GM18867 (cell line): ENCODE measurements at regions not wholly inside any gene's neighbourhood (a gene's known extent, or its start where the extent isn't known, plus 50 kb on each side); places are given as distances from the start of the nearest gene placed in this dataset.

ENCODE experiments used
- ATAC-seq: cut with Tn5 transposase; IDR thresholded peaks from one replicate; pipeline ENCODE4 v1.9.1; 2021; ENCODE audit warnings: mild to moderate bottlenecking, moderate library complexity; ENCODE audit not compliant: unreplicated experiment

DNA sequence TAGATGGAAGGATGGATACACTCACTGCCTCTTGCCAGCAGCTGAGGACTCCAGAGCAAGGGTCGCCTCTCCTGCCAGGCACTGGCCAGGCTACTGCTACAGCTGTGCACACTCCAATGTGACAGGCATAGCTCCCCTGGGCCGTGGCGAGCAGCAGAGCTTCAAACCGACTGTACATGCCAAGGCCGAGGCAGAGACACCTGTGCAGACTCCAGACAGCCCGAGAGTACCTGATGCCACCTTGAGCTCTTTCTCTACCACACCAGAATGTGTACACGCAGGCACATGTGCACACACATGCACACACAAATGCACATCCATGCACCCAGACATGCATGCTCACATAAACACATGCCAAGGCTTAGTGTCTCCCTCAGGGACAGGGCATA, 508.3 kb upstream of the MYT1L start:
- ATAC-seq = no peak

DNA sequence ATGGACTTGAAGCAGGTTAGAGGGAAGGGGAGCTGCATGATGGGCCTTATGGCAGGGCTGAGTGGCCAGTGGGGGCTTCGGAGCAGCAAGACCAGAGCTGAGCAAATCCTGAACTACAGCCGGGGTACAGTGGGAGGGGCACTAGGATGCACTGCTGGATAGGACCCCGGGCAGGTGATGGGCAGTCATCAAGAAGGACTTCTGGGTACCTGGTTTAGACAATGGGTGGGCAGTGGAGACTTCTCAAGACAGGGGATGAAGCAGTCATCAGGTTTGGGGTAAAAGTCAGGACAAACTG, 507.4 kb upstream of the MYT1L start:
- ATAC-seq = no peak

DNA sequence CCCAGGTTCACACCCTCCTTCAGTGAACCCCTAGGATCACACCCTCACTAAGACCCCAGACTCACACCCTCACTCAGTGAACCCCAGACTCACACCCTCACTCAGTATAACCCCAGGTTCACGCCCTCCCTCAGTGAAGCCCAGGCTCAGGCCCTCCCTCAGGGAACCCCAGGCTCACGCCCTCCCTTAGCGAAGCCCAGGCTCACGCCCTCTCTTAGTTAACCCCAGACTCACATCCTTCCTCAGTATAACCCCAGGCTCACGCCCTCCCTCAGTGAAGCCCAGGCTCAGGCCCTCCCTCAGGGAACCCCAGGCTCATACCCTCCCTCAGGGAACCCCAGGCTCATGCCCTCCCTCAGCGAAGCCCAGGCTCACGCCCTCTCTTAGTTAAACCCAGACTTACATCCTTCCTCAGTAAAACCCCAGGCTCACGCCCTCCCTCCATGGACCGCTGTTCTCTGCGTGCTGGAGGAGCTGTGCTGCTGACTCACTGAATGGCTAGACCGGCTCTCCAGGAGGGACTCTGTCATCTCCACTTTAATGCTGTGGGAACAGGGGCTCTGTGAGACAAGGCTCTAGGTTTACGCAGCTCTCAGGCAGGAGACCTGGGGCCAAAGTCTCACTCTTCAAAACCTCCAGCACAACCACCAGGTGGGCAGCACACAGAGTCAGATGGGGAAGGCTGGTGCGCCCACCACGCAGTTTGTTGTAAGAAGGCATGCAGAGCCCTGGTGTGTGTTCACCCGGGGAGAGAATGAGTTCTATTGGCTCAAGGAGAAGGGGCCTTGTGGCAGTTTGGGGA, 506.9 kb upstream of the MYT1L start:
- ATAC-seq = no peak

DNA sequence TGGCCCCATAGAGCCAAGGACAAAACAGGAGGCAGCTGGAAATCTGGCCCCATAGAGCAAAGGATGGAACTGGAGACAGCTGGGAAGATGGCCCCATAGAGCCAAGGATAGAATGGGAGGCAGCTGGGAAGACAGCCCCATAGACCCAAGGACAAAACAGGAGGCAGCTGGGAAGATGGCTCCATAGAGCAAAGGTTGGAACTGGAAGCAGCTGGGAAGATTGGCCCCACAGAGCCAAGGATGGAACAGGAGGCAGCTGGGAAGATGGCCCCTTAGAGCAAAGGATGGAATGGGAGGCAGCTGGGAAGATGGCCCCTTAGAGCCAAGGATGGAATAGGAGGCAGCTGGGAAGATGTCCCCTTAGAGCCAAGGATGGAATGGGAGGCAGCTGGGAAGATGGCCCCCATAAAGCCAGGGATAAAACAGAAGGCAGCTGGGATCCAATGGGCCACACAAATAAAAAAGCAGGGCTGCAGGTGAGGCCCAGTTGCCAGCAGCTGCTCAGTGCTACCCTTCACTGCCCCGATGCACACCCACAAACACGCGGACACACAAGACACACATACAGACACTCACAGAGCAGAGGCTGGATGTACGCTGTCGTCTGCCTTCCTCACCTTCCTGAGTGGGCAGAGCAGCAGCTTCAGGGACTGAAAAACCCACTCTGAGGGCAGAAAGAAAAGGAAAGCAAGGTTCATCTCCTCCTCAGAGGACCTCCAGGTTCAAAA, 505.4 kb upstream of the MYT1L start:
- no peak for ATAC-seq

DNA sequence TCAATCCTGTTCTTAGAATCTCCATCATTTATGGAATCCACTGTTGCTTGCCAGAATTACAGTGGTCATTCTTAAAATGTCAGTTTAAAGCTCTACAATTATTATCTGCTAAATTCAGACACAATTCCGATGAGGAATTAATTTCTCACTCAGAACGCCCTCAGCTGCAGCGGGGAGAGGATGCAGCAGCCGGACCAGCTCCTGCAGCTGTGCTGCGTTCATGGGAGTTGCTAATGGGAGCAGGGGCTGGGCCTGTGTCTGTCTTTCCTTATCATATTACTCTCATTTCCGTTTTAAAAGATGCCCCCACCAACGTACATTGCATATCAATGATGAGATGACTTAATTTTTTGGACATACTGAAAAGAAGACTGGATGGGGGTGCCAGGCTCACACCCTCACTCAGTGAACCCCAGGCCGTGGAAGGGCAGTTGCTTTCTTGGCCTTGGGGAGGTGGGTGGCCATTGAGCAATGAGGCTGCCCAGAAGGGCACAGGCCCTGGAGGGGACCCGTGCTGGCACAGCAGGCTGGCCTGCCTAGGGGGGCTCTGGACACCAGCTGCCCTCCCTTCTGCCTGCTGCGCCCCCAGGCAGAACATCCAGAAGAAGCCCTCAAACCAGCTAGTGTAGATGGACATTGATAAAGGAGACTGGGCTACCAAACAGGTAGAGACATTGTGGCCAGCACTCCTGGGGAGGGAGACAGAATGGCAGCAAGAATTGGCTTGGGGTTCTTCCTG, 503.6 kb upstream of the MYT1L start:
- ATAC-seq = no peak

DNA sequence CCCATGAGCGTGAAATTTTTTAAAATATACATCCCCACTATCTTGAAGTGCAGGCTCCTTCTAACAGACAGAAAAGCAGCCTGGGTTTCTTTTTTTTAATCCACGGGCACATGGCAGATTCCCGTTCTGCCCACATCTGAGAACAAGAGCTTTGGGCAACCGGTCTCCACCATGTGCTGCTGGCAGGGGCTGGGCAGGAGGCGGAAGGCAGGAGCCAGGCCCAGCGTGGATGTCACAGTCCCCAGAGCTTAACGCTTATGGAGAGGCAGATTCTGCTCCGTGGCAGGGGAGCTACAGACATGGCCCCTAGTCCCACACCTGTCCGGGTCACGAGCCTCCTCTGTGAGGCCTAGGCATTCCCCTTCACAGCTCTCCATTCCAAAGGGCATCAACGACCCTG, 503.0 kb upstream of the MYT1L start:
- ATAC-seq = no peak

DNA sequence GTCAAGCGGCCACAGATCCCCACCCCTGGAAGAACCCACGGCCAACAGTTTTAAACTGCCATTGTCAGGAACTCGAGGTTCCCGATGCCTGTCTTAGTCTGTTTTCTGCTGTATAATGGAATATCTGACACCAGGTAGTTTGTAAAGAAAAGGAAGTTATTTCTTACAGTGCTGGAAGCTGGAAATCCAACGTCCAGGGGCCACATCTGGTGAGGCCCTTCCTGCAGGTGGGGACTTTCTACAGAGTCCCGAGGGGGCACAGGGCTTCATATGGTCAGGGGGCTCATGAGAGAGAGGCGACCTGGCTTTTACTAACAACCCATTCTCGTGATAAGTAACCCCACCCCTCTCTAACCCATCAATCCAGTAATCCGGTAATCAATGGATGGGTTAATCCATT, 501.6 kb upstream of the MYT1L start:
- ATAC-seq = no peak

DNA sequence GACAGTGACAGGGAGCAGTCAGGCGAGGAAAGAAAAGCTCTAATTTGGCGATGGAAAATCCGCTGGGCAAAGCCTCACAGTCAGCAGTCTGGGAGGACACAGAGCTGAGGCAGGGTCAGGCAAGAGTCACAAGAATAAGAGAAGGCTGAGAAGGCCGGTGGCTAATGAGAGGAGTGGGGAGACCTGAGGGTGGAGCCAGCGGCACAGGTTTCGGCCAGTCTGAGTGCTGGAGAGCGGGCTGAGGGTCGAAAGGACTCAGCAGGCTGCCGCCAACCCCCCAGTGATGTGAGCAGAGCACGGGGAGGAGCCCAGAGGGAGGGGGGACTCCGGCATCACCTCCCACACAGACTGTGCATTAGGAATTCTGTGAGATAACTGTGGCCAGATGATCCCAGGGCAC, 500.6 kb upstream of the MYT1L start:
- ATAC-seq = no peak

DNA sequence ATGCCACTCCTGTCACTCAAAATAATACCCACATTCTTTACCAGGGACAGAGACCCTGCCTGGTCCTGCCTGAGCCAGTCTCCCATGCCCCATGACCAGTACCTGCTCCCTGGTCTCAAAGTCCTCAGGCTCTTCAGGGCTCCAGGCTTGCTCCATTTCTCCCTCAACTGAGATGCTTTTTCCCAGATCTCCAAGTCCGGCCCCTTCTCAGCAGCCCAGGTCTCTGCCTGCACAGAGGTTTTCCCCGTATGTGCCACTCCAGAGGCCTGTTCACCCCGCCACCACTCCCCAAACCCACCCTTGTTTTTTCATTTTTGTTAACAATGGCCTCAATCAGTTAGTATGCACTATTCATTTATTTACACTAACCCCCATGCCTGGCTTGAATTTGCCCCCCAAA, 499.5 kb upstream of the MYT1L start:
- ATAC-seq = no peak

DNA sequence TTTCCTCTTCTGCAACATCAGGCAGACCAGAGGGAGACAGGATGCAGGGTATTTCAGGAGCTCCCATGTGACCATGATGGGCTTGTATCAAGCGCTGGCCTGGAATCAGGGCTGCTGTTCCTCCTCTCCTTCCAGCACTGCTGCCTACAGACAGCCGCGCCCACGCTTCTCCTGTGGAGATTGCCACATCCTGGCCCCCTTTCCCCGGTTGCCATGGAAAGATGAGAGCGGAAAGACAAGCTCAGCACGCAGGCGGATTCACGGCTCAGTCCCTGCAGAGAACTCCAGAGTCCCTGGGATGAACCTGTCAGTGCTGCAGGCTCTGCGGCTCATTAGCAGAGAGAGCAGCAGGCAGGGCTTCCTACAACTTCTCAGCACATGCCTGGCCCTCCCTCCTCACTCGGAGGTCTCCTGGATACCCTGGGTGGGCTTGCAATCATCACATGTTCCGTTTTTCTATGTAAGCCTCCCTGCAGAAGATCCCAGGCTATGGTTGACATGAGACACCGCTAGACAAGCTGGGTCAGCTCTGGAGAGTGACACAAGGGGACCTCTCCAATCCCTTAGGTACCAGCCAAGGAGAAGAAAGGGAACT, 497.8 kb upstream of the MYT1L start:
- ATAC-seq = no peak

DNA sequence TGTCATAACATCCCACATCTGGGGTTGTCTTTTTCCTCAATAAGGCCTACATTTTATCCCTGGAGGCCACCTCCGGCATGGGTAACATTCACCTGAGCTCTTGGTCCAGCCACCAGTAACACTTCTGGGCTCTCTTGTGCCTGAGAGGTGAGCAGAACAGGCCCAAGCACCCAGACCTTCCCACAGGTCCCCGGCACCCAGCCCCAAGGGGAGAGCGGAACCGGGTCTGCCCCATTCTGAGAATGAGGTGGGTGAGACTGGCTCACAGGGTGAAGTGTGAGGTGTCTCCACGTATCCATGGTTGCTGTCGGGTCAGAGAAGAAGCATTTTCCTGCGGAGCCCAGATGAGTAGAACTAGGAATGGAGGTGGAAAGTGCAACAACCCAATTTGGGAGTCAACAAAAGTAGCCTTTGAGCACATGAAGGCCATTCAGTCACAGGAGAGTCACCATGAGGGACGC, 496.7 kb upstream of the MYT1L start:
- no peak for ATAC-seq

DNA sequence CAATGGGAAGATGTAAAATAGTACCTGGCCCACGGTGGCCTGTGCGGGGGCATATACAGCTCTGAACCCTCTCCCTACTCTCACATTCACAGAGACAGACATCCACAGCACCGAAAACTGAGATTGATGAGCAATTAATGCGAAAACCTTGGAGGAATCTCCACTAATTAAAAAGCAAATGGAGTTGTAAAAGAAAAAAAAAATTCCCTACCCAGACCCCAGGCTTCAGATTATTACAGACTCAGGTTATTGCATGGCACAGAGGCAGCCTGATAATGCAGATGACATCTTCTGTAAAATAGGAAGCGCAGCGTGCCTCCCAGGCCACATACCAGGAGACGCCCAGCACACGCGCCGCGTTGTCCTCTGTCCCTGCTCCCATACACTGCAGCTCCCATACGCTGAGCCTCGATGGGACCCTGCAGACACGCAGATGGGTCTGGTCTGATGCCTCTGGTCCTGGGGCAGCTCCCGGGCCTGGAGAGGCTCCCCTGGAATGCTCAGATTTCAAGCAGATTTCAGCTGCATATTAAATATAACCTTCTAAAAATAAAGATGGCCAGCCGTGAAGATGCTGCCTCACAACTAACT, 496.1 kb upstream of the MYT1L start:
- ATAC-seq = no peak

DNA sequence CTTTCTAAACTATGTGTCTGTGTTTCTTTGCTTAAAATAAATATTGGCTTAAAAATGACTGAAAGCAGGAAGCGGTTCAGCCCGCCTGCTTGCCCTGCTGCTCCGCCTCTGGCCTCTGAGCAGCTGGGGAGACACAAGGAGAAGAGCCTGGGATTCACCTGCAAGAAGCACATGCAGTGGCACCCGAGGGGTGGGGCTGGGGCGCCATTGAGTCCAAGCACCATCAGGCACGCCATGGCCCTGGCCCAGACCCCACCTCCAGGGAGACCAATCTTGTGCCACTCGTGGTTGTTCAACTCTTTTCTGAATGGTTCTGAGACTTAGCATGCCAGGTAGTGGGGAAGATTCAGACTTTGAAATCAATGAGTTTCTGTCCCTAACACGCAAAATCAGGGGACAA, 495.5 kb upstream of the MYT1L start:
- no peak for ATAC-seq

DNA sequence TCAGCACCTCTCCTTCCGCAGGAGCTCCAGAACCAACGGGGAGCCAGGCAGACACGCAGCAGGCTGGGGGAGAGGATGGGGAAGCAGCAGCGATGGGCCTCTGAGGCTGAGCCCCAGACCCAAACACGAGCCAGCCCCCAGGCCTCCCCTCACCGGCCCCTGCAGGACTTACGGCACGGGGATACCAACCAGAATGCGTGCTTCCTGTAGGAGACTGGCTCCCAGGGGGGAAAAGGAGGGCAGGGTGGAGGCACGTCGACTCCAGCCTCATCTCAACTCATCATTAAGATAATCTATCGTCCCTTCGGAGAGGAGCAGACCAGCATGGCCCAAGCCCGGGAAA, 495.1 kb upstream of the MYT1L start:
- no peak for ATAC-seq

DNA sequence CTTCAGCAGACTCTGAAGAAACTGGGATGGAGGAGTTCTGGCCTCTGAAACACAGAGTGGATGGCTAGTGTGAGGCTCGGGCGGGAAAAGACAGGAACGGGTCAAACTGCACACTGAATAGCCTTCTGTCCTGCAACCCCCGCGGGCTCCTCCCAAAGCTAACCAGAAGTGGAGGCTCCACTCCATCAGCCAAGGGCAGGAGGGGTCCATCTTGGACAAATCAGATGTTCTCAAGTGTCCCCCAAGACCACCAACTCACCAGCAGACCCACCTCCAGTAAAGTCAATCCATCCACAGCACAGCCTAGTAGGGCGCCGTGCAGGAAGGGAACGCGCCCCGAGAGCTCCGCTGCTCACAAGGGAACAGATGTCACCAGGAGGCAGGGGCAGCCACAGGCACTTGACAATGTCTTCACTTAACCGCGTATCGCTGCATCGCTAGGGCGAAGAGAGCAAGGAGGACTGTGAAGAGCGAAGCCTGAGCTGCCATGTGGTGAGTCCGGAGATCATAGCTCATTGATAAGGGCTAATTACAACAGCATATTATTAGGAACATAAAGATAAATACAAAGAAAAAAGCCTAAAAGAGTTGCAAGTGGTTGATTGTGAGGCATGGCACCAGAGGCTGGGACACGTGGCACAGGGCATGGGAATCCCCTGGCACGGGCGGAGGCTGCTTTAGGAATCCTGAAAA, 494.6 kb upstream of the MYT1L start:
- no peak for ATAC-seq

DNA sequence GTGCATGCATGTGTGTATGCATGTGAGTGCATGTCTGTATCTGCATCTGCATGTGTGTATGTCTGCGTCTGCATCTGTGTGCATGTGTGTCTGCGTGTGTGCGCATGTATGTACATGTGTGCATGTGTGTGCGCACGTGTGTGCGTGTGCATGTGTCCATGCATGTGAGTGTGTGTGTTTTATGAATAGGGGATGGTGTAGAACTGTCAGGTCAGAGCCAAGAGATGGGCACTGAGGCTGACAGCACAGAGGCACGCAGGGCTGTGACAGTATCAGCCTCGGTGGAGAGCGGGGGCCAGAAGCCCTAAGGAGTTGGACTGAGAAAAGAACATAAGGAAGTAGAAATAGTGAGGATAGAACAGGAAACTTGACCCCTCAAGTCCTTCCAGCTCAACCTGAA, 494.0 kb upstream of the MYT1L start:
- ATAC-seq = no peak

DNA sequence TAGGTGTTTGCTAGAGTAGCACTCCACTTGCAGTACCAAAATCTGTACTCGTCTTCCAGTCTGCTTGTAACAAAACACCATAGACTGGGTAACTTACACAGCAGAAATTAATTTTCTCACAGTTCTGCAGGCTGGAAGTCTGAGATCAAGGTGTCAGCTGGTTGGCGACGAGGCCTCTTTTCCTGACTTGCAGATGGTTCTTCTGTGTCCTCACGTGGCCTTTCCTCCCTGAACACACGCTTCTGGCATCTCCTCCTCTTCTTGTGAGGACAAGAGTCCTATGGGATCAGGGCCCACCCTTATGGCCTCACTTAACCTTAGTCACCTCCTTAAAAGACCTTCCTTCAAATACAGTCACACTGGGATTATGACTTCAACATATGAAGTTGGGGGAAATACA, 493.5 kb upstream of the MYT1L start:
- no peak for ATAC-seq

DNA sequence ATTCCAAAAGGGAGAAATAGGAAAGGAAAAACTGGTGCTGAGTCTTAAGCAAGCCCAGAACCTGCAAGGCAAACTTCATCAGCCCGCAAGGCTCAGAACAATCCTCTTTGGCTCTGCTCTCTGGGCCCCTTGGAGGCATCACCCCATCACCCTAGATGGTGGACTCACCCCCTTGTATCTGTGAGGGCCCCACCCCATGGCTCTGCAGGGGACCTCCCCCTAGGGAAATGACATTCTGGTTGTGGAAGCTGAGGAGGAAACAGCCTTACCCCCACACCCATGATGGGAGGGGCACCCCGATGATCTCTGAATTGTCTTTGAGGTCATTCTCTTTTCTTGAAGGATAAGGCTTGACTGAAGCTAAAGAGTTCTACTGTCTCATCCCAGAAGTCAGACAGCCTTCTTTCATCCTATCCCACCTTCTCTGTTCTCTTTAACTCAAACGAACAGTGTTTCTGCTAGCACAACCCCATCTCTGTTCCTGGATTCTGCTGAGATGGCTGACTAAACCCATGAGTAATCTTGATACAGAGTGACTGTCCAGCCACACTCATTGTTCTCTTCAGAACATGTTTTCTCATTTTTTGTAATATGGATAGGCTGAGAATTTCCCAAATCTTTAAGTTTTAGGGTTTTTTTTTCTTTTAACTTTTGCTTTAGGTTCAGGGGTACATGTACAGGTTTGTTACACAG, 492.1 kb upstream of the MYT1L start:
- no peak for ATAC-seq

DNA sequence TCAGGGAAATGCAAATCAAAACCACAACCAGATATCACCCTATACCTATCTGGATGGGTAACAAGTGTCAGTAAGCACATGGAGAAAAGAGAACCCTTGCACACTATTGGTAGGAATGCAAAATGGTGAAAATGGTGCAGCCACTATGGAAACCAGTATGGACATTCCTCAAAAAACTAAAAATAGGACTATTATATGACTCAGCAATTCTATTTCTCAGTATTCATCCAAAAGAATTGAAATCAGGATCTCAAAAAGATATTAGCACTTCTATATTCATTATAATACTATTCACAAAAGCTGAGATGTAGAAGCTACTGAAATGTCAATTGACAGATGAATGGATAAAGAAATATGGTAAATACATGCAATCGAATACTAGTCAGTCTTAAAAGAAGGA, 491.1 kb upstream of the MYT1L start:
- no peak for ATAC-seq

DNA sequence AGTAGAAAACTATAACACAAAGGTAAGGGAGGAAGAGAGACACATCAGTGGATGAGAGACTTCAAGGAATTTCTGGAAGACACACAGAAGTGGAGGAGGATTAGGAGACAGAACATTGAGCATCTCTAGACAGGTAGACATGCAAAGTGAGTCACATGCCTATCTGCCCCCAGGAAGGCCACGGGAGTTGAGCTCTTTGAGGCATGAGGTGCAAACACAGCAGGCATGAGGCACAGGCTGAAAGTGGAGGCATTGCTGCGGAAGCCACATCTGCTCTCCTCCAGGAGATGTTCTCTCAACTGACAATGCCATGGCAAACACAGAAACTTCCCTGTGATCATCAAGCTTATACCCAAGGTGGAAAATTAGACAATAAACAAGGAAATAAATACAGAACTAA, 481.6 kb upstream of the MYT1L start:
- ATAC-seq = no peak
